Mesothelial cell of epicardium (in vitro differentiated cells): ENCODE measurements at regions not wholly inside any gene's neighbourhood (a gene's known extent, or its start where the extent isn't known, plus 50 kb on each side); places are given as distances from the start of the nearest gene placed in this dataset.

Source experiments
- DNase-seq, 2 experiments: peaks; one replicate each; pipeline ENCODE4 v3.0.0; 2021; ENCODE audit warnings: low spot score in 2 of 2; ENCODE audit not compliant: unreplicated experiment in 2 of 2
- H3K27ac Mint-ChIP-seq: 2 replicates; pipeline ENCODE4 v1.8.0; 2021; ENCODE audit warnings: mixed read lengths
- H3K27me3 Mint-ChIP-seq: 2 replicates; pipeline ENCODE4 v1.8.0; 2021; ENCODE audit warnings: low read depth, mixed read lengths
- H3K36me3 Mint-ChIP-seq: 2 replicates; pipeline ENCODE4 v1.8.0; 2021; ENCODE audit warnings: mixed read lengths
- H3K4me1 Mint-ChIP-seq: 2 replicates; pipeline ENCODE4 v1.8.0; 2021; ENCODE audit warnings: mixed read lengths
- H3K4me3 Mint-ChIP-seq: 2 replicates; pipeline ENCODE4 v1.8.0; 2021; ENCODE audit warnings: mild to moderate bottlenecking, moderate library complexity, mixed read lengths
- H3K9me3 Mint-ChIP-seq: 2 replicates; pipeline ENCODE4 v1.8.0; 2021; ENCODE audit warnings: mixed read lengths
- CTCF ChIP-seq: fragments of 200-600 bp; sonication (generic); IDR thresholded peaks from one replicate; pipeline ENCODE4 v1.5.0; 2021; ENCODE audit warnings: antibody characterized with exemption; ENCODE audit not compliant: unreplicated experiment

- Mint-ChIP-seq H3K27me3 (no peaks in the 10 kb centered on the region), H3K36me3 (no peaks in the 10 kb centered on the region), H3K4me1 (no peaks in the 10 kb centered on the region)
These were observed 1000.2 kb downstream of the NR2F1-AS1 start for GRCh38 chr5:92580814-92581213.

GRCh38 chr5:92574023-92574422 lies 1007.0 kb downstream of the NR2F1-AS1 start:
- Mint-ChIP-seq H3K4me3 (no peak overlapping the region), H3K27ac (no peak overlapping the region), H3K27me3 (no peaks in the 10 kb centered on the region), H3K9me3 (peaks cover 6% of the 10 kb centered on the region), H3K36me3 (no peaks in the 10 kb centered on the region), H3K4me1 (no peaks in the 10 kb centered on the region)
- DNase-seq = no peak
- TF ChIP-seq CTCF = no peak

More at GRCh38 chr5:92580814-92581213, 1000.2 kb downstream of the NR2F1-AS1 start:
- no peak overlapping the region for H3K27ac Mint-ChIP-seq
- no peak for DNase-seq
- TF ChIP-seq CTCF = no peak
- peaks cover 6% of the 10 kb centered on the region for H3K9me3 Mint-ChIP-seq
- H3K4me3 Mint-ChIP-seq = no peak overlapping the region

- Mint-ChIP-seq H3K27me3 (no peaks in the 10 kb centered on the region), H3K9me3 (no peaks in the 10 kb centered on the region), H3K27ac (no peak overlapping the region), H3K4me1 (peaks cover 5% of the 10 kb centered on the region), H3K4me3 (no peak overlapping the region), H3K36me3 (no peaks in the 10 kb centered on the region)
- TF ChIP-seq CTCF = no peak
- no peak for DNase-seq
These were observed 1012.5 kb downstream of the NR2F1-AS1 start for GRCh38 chr5:92568522-92568921.

- H3K27me3 Mint-ChIP-seq = no peaks in the 10 kb centered on the region
- no peaks in the 10 kb centered on the region for H3K9me3 Mint-ChIP-seq
- no peaks in the 10 kb centered on the region for H3K36me3 Mint-ChIP-seq
- DNase-seq = no peak
- no peak overlapping the region for H3K27ac Mint-ChIP-seq
- H3K4me1 Mint-ChIP-seq = peaks cover 5% of the 10 kb centered on the region
- TF ChIP-seq CTCF = no peak
- no peak overlapping the region for H3K4me3 Mint-ChIP-seq
These were observed 1013.1 kb downstream of the NR2F1-AS1 start for GRCh38 chr5:92567831-92568450.

GRCh38 chr5:92566113-92566786 lies 1014.8 kb downstream of the NR2F1-AS1 start:
- H3K4me3 Mint-ChIP-seq = no peak overlapping the region
- no peak for TF ChIP-seq CTCF
- H3K27me3 Mint-ChIP-seq = no peaks in the 10 kb centered on the region
- no peaks in the 10 kb centered on the region for H3K36me3 Mint-ChIP-seq
- H3K27ac Mint-ChIP-seq = no peak overlapping the region
- H3K4me1 Mint-ChIP-seq = peaks cover 12% of the 10 kb centered on the region
- no peak for DNase-seq
- no peaks in the 10 kb centered on the region for H3K9me3 Mint-ChIP-seq
